GM12878 (cell line): ENCODE measurements at regions not wholly inside any gene's neighbourhood (a gene's known extent, or its start where the extent isn't known, plus 50 kb on each side); places are given as distances from the start of the nearest gene placed in this dataset.

Source experiments
- ATAC-seq: fragments of 200-7000 bp; cut with Tn5 transposase; 3 replicates; pipeline ENCODE4 v1.9.1; 2020; ENCODE audit warnings: mild to moderate bottlenecking, moderate library complexity
- BruUV-seq: library from RNA; stranded (reverse); fragments of 400-500 nt; replicated peaks from 2 replicates; lab custom pipeline; 2021; lab: Mats Ljungman, UMichigan
- CTCF ChIA-PET: fragments of 300-600 bp; sonication (Branson Sonifier 250); formaldehyde crosslinking; extraction: SDS; loops from one replicate; lab custom pipeline; 2021; ENCODE audit warnings: inconsistent platforms; lab: Yijun Ruan, JAX
- POLR2A ChIA-PET: fragments of 350-600 bp; formaldehyde crosslinking; extraction: SDS; loops from one replicate; lab custom pipeline; 2021; ENCODE audit warnings: inconsistent platforms; lab: Charles Lee
- RAD21 ChIA-PET: fragments of 300-600 bp; sonication (Branson Sonifier 250); formaldehyde crosslinking; loops from one replicate; lab custom pipeline; 2023; ENCODE audit warnings: antibody characterized with exemption; ENCODE audit not compliant: unreplicated experiment; lab: Charles Lee
- SMC1A ChIA-PET: fragments of 300-600 bp; sonication (Branson Sonifier 250); formaldehyde crosslinking; loops from one replicate; lab custom pipeline; 2023; ENCODE audit not compliant: unreplicated experiment, uncharacterized antibody; lab: Charles Lee
- DNase-seq: peaks from one replicate; pipeline ENCODE4 v3.0.0-alpha.2; 2011; ENCODE audit warnings: low read depth, low spot score
- FAIRE-seq: peaks from 3 replicates; lab custom pipeline; 2011; peaks lifted over from hg19 to GRCh38; lab: Jason Lieb, UNC
- H2AFZ ChIP-seq: 2 replicates; pipeline ENCODE4 v1.6.0; 2011; ENCODE audit warnings: low read depth, low read length, control low read depth; ENCODE audit not compliant: control insufficient read depth
- H3K27ac ChIP-seq: 2 replicates; pipeline ENCODE4 v1.5.1; 2011; ENCODE audit warnings: control low read depth; ENCODE audit not compliant: control insufficient read depth, insufficient read depth
- H3K27me3 ChIP-seq, 2 experiments: replicated peaks in 1 of 2; 2 replicates each; pipeline versions ENCODE4 v1.6.0 to v1.6.1; 2011; ENCODE audit warnings: low read length in 1 of 2; ENCODE audit not compliant: control insufficient read depth in 2 of 2, insufficient read depth in 2 of 2
- H3K36me3 ChIP-seq, 2 experiments: 2 replicates each; pipeline ENCODE4 v1.5.1; 2011; ENCODE audit warnings: low read length in 1 of 2; ENCODE audit not compliant: control insufficient read depth in 2 of 2, insufficient read depth in 2 of 2
- H3K4me1 ChIP-seq: 2 replicates; pipeline ENCODE4 v1.6.1; 2011; ENCODE audit warnings: mild to moderate bottlenecking, low read length, moderate library complexity, mixed read lengths; ENCODE audit not compliant: control insufficient read depth, insufficient read depth
- H3K4me2 ChIP-seq: 2 replicates; pipeline ENCODE4 v1.6.0; 2011; ENCODE audit warnings: control low read depth; ENCODE audit not compliant: control insufficient read depth, insufficient read depth
- H3K4me3 ChIP-seq: fragments of 200-600 bp; sonication (generic); 2 replicates; pipeline ENCODE4 v1.5.1; 2016
- H3K79me2 ChIP-seq: 2 replicates; pipeline ENCODE4 v1.6.0; 2011; ENCODE audit warnings: low read length; ENCODE audit not compliant: control insufficient read depth, insufficient read depth
- H3K9ac ChIP-seq: 2 replicates; pipeline ENCODE4 v1.8.0; 2011; ENCODE audit warnings: low read length, control low read depth, mixed read lengths; ENCODE audit not compliant: control insufficient read depth, insufficient read depth
- H3K9me3 ChIP-seq: replicated peaks from 3 replicates; pipeline ENCODE4 v1.5.1; 2011; ENCODE audit warnings: mild to moderate bottlenecking, low read length; ENCODE audit not compliant: control insufficient read depth, insufficient read depth
- H4K20me1 ChIP-seq: 2 replicates; pipeline ENCODE4 v1.6.0; 2011; ENCODE audit not compliant: control insufficient read depth, insufficient read depth
- CREB1 ChIP-seq: IDR thresholded peaks from 2 replicates; pipeline ENCODE4 v1.6.1; 2012; ENCODE audit warnings: low read depth, mild to moderate bottlenecking, inconsistent platforms
- CREM ChIP-seq: IDR thresholded peaks from 2 replicates; pipeline ENCODE4 v1.6.1; 2014; ENCODE audit warnings: antibody characterized with exemption, low read depth
- PAX8 ChIP-seq: fragments of 450-650 bp; IDR thresholded peaks from 2 replicates; pipeline ENCODE4 v1.6.1; 2017; ENCODE audit warnings: mild to moderate bottlenecking, moderate library complexity
- POU2F2 ChIP-seq: IDR thresholded peaks from 3 replicates; pipeline ENCODE4 v1.6.1; 2011; ENCODE audit warnings: low read depth, mild to moderate bottlenecking, low read length, borderline replicate concordance
- RUNX3 ChIP-seq: IDR thresholded peaks from 2 replicates; pipeline ENCODE4 v1.6.1; 2012; ENCODE audit warnings: low read length, inconsistent platforms
- STAT1 ChIP-seq: fragments of 450-650 bp; conservative IDR thresholded peaks from 2 replicates; pipeline ENCODE4 v1.6.1; 2014; ENCODE audit warnings: antibody characterized with exemption, mild to moderate bottlenecking
- TCF7 ChIP-seq: IDR thresholded peaks from 2 replicates; pipeline ENCODE4 v1.6.1; 2014; ENCODE audit warnings: antibody characterized with exemption, borderline replicate concordance
- WGBS: methylation state at CpG from one replicate; pipeline ENCODE4 v1.1.6; 2016; ENCODE audit warnings: low lambda C conversion rate; ENCODE audit not compliant: insufficient replicate concordance, insufficient coverage; ENCODE audit errors: missing lambda C conversion rate; 5-methylcytosine and 5-hydroxymethylcytosine counted together
- in situ Hi-C: fragments of 300-500 bp; cut with MboI; formaldehyde crosslinking; loops from 9 replicates; pipeline ENCODE4 v1.14.3; 2018; ENCODE audit warnings: mixed read lengths
- intact Hi-C: fragments of 100-400 bp; cut with micrococcal nuclease; formaldehyde crosslinking; loops from one replicate; pipeline ENCODE4 v1.14.2; 2022; ENCODE audit not compliant: unreplicated experiment
- TF ChIP-seq, protein P1 (sequence below): fragments of 450-650 bp; IDR thresholded peaks from 2 replicates; pipeline ENCODE4 v1.6.1; 2017; ENCODE audit warnings: low read depth, mild to moderate bottlenecking, moderate library complexity
- TF ChIP-seq, protein P2 (sequence below): IDR thresholded peaks from 2 replicates; pipeline ENCODE4 v1.6.1; 2012; ENCODE audit warnings: low read depth, low read length, improper control_type of control experiment
- TF ChIP-seq, protein P3 (sequence below): fragments of 450-650 bp; IDR thresholded peaks from 2 replicates; pipeline ENCODE4 v1.6.1; 2017; ENCODE audit warnings: mild to moderate bottlenecking, low read depth, inconsistent platforms; ENCODE audit not compliant: poor library complexity, severe bottlenecking

DNA sequence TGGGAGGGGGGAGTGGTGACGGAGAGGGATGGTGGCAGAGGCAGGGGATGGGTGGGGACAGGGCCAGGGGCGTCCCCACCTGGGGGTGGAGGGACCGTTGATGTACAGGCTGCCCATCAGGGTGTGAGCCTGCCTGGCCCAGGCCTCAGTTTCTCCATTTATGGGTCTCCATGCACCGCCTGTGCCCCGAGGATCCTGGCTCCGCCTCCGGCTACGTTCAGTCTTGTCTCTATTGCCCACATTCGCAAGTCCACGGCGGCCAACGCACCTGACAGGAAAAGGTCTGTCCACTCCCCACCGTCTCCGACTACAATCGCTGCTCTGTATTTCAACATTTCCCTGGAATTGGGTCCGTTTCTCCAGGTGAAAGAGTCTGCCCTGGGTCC is 96.3 kb upstream of the NKX1-1 start:
- Histone ChIP-seq H3K4me3 (no peak overlapping the region), H3K4me2 (no peak overlapping the region), H3K79me2 (no peaks in the 10 kb centered on the region), H3K9ac (no peak overlapping the region), H3K9me3 (no peaks in the 10 kb centered on the region), H4K20me1 (no peaks in the 10 kb centered on the region), H3K36me3 (no peaks in the 10 kb centered on the region), H3K27ac (no peak overlapping the region), H3K4me1 (no peaks in the 10 kb centered on the region), H3K27me3 (no peaks in the 10 kb centered on the region; a peak in 1 of 4 replicates), H2AFZ (no peak overlapping the region)
- SMC1A ChIA-PET: no interaction called here
- CTCF ChIA-PET: no interaction called here
- POLR2A ChIA-PET: no interaction called here
- 54% methylated on average over 15 of the region's 16 CpGs for WGBS
- ATAC-seq (no peak), FAIRE-seq (no peak), DNase-seq (no peak)
- no peak for TF ChIP-seq CREB1
- RAD21 ChIA-PET: no interaction called here
- in situ Hi-C loops: no loop called here
- no TSS peak for BruUV-seq
- intact Hi-C loops: no loop called here

DNA sequence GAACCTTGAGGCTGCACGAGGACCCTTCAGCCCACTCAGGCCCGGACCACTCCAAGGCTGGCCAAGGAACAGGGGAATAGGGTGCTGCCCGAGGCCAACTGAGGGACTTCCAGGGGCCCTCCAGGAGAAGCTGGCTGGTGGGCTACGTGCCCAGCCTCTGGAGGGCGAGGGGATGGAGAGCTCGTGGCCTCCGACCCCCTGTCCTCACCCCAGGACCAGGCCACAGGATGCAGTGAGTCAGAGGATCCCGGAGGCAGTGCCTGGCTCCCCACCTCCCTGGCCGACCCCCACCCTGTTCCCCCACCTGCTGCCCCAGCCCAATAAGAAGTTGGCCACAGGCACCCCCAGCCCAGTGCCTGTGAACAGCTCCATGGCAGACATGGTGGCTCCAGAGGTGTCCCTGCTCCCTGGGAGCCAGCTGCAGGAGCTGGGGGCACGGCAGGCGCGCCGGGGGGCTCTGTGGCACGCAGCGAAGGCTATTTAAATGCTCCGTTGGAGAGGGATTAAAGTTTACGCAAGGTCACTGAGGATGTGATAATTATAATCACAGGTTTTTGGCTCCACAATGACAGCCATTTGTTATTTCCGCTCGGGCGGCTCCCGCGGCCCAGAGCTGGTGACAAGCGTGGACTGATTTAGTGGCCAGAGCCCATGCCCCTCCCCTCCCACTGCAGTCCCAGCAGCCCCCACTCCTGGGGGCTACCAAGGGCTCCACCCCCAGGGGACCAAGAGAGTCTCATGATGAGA is 95.7 kb upstream of the NKX1-1 start:
- POLR2A ChIA-PET: no interaction called here
- Histone ChIP-seq H3K79me2 (no peaks in the 10 kb centered on the region), H3K4me1 (no peaks in the 10 kb centered on the region), H3K27ac (no peak overlapping the region), H3K4me2 (no peak overlapping the region), H3K36me3 (no peaks in the 10 kb centered on the region), H2AFZ (no peak overlapping the region), H3K9me3 (no peaks in the 10 kb centered on the region), H4K20me1 (no peaks in the 10 kb centered on the region), H3K27me3 (no peaks in the 10 kb centered on the region; a peak in 1 of 4 replicates), H3K9ac (no peak overlapping the region), H3K4me3 (no peak overlapping the region)
- intact Hi-C loops (no loop called here), in situ Hi-C loops (no loop called here)
- SMC1A ChIA-PET: no interaction called here
- FAIRE-seq (no peak), DNase-seq (no peak), ATAC-seq (no peak)
- RAD21 ChIA-PET: no interaction called here
- BruUV-seq: no TSS peak
- TF ChIP-seq TCF7: no peak
- TF ChIP-seq PAX8: no peak
- no peak for TF ChIP-seq POU2F2
- TF ChIP-seq, protein P1, sequence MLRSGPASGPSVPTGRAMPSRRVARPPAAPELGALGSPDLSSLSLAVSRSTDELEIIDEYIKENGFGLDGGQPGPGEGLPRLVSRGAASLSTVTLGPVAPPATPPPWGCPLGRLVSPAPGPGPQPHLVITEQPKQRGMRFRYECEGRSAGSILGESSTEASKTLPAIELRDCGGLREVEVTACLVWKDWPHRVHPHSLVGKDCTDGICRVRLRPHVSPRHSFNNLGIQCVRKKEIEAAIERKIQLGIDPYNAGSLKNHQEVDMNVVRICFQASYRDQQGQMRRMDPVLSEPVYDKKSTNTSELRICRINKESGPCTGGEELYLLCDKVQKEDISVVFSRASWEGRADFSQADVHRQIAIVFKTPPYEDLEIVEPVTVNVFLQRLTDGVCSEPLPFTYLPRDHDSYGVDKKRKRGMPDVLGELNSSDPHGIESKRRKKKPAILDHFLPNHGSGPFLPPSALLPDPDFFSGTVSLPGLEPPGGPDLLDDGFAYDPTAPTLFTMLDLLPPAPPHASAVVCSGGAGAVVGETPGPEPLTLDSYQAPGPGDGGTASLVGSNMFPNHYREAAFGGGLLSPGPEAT: no peak
- no peak for TF ChIP-seq STAT1
- TF ChIP-seq, protein P2, sequence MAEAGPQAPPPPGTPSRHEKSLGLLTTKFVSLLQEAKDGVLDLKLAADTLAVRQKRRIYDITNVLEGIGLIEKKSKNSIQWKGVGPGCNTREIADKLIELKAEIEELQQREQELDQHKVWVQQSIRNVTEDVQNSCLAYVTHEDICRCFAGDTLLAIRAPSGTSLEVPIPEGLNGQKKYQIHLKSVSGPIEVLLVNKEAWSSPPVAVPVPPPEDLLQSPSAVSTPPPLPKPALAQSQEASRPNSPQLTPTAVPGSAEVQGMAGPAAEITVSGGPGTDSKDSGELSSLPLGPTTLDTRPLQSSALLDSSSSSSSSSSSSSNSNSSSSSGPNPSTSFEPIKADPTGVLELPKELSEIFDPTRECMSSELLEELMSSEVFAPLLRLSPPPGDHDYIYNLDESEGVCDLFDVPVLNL: no peak
- TF ChIP-seq, protein P3, sequence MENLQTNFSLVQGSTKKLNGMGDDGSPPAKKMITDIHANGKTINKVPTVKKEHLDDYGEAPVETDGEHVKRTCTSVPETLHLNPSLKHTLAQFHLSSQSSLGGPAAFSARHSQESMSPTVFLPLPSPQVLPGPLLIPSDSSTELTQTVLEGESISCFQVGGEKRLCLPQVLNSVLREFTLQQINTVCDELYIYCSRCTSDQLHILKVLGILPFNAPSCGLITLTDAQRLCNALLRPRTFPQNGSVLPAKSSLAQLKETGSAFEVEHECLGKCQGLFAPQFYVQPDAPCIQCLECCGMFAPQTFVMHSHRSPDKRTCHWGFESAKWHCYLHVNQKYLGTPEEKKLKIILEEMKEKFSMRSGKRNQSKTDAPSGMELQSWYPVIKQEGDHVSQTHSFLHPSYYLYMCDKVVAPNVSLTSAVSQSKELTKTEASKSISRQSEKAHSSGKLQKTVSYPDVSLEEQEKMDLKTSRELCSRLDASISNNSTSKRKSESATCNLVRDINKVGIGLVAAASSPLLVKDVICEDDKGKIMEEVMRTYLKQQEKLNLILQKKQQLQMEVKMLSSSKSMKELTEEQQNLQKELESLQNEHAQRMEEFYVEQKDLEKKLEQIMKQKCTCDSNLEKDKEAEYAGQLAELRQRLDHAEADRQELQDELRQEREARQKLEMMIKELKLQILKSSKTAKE: no peak
- TF ChIP-seq RUNX3: no peak
- TF ChIP-seq CREM: no peak
- CTCF ChIA-PET: no interaction called here
- WGBS: 35% methylated on average over 23 of the region's 23 CpGs
